CD4-positive, alpha-beta T cell treated with Interleukin-15 for 4 hours (primary cell): ENCODE measurements at regions not wholly inside any gene's neighbourhood (a gene's known extent, or its start where the extent isn't known, plus 50 kb on each side); places are given as distances from the start of the nearest gene placed in this dataset.
A peak's percentile ranks its signal among the peaks of the same experiment; 100 is the strongest.

ENCODE experiments used
- DNase-seq: peaks from one replicate; pipeline ENCODE4 v3.0.0-alpha.2; 2020; ENCODE audit warnings: low spot score

- no peak for DNase-seq
Observed at GRCh38 chr3:59338934-59339333, 289.1 kb upstream of the CFAP20DC start.

- DNase-seq = no peak
Observed at GRCh38 chr3:59335338-59335737, 285.5 kb upstream of the CFAP20DC start.

- DNase-seq = no peak
Observed at GRCh38 chr3:59334585-59334984, 284.8 kb upstream of the CFAP20DC start.

- DNase-seq = no peak
Observed at GRCh38 chr3:59327376-59327808, 277.6 kb upstream of the CFAP20DC start.

- DNase-seq = no peak
Observed at GRCh38 chr3:59326246-59327024, 276.6 kb upstream of the CFAP20DC start.

- DNase-seq = no peak
Observed at GRCh38 chr3:59321881-59322540, 272.2 kb upstream of the CFAP20DC start.

GRCh38 chr3:59320080-59320479 is 270.3 kb upstream of the CFAP20DC start:
- no peak for DNase-seq

GRCh38 chr3:59319442-59319841 is 269.6 kb upstream of the CFAP20DC start:
- DNase-seq = no peak

GRCh38 chr3:59318881-59319280 is 269.1 kb upstream of the CFAP20DC start:
- no peak for DNase-seq

- DNase-seq = no peak
Observed at GRCh38 chr3:59317386-59317785, 267.6 kb upstream of the CFAP20DC start.

- no peak for DNase-seq
Observed at GRCh38 chr3:59316688-59317275, 267.0 kb upstream of the CFAP20DC start.

- DNase-seq = peak; percentile 39
Observed at GRCh38 chr3:59313365-59313764, 263.5 kb upstream of the CFAP20DC start.

GRCh38 chr3:59311231-59311630 is 261.4 kb upstream of the CFAP20DC start:
- no peak for DNase-seq

GRCh38 chr3:59310736-59311135 is 260.9 kb upstream of the CFAP20DC start:
- no peak for DNase-seq

GRCh38 chr3:59308684-59309083 is 258.9 kb upstream of the CFAP20DC start:
- DNase-seq = no peak

GRCh38 chr3:59308001-59308400 is 258.2 kb upstream of the CFAP20DC start:
- DNase-seq = no peak

GRCh38 chr3:59306436-59306835 is 256.6 kb upstream of the CFAP20DC start:
- no peak for DNase-seq

- DNase-seq = no peak
Observed at GRCh38 chr3:59304296-59304695, 254.5 kb upstream of the CFAP20DC start.

- DNase-seq = no peak
Observed at GRCh38 chr3:59303452-59303851, 253.6 kb upstream of the CFAP20DC start.

GRCh38 chr3:59302442-59302841 is 252.6 kb upstream of the CFAP20DC start:
- no peak for DNase-seq

- DNase-seq = no peak
Observed at GRCh38 chr3:59300733-59301132, 250.9 kb upstream of the CFAP20DC start.

- no peak for DNase-seq
Observed at GRCh38 chr3:59299561-59299960, 249.7 kb upstream of the CFAP20DC start.

GRCh38 chr3:59290358-59290757 is 240.5 kb upstream of the CFAP20DC start:
- no peak for DNase-seq
